OCI-LY1 (cell line): ENCODE measurements at regions not wholly inside any gene's neighbourhood (a gene's known extent, or its start where the extent isn't known, plus 50 kb on each side); places are given as distances from the start of the nearest gene placed in this dataset.

Source experiments
- CTCF ChIP-seq: fragments of 200-600 bp; sonication (generic), shearing (Covaris generic); IDR thresholded peaks from 2 replicates; pipeline ENCODE4 v1.5.1; 2017; ENCODE audit warnings: mild to moderate bottlenecking, antibody characterized with exemption, low read length, moderate library complexity, mixed read lengths
- EZH2 ChIP-seq: fragments of 200-600 bp; sonication (generic), shearing (Covaris generic); IDR thresholded peaks from 2 replicates; pipeline ENCODE4 v1.8.0; 2017; ENCODE audit warnings: borderline replicate concordance, mixed run types, mild to moderate bottlenecking, antibody characterized with exemption, low read length, moderate library complexity, mixed read lengths

- TF ChIP-seq CTCF (no peak), EZH2 (no peak)
Observed at GRCh38 chr4:19293781-19294180, 957.9 kb upstream of the SLIT2 start.
